ENCODE measurements at regions not wholly inside any gene's neighbourhood (a gene's known extent, or its start where the extent isn't known, plus 50 kb on each side); places are given as distances from the start of the nearest gene placed in this dataset.

GRCh38 chr11:32221476-32222032, 130.7 kb downstream of the RCN1 start:
- no peak for TF ChIP-seq ZFX (IDR thresholded peaks at IDR 0.05)
- TF ChIP-seq, protein P1, sequence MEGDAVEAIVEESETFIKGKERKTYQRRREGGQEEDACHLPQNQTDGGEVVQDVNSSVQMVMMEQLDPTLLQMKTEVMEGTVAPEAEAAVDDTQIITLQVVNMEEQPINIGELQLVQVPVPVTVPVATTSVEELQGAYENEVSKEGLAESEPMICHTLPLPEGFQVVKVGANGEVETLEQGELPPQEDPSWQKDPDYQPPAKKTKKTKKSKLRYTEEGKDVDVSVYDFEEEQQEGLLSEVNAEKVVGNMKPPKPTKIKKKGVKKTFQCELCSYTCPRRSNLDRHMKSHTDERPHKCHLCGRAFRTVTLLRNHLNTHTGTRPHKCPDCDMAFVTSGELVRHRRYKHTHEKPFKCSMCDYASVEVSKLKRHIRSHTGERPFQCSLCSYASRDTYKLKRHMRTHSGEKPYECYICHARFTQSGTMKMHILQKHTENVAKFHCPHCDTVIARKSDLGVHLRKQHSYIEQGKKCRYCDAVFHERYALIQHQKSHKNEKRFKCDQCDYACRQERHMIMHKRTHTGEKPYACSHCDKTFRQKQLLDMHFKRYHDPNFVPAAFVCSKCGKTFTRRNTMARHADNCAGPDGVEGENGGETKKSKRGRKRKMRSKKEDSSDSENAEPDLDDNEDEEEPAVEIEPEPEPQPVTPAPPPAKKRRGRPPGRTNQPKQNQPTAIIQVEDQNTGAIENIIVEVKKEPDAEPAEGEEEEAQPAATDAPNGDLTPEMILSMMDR (conservative IDR thresholded peaks at IDR 0.05) = no peak
- H3K27ac ChIP-seq = no peak overlapping the region

- TF ChIP-seq, protein P1 (conservative IDR thresholded peaks at IDR 0.05) = no peak
- TF ChIP-seq ZFX (IDR thresholded peaks at IDR 0.05) = no peak
- H3K27ac ChIP-seq = no peak overlapping the region
Observed at GRCh38 chr11:32224580-32224979, 133.7 kb downstream of the RCN1 start.

GRCh38 chr11:32225571-32226285, 134.9 kb downstream of the RCN1 start:
- no peak for TF ChIP-seq ZFX (IDR thresholded peaks at IDR 0.05)
- TF ChIP-seq, protein P1 (conservative IDR thresholded peaks at IDR 0.05) = no peak
- H3K27ac ChIP-seq = no peak overlapping the region

DNA sequence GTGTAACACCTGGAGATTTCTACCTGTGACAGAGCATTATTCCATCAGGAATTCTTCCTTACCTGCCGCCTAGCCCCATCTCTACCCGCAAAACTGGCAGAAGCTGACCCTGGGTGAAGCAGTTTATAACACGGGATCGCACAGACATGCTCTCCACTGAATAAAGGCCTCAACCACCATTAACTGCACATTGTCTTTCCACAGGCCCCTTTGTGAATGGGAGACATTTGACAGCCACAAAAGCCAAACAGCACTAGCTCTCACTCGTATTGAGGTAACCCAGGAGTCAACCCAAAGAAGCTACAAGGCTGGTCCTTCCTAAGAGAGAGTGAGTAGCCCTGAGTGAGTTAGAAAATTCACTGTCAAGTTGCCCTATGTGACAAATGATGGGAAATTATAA, 135.6 kb downstream of the RCN1 start:
- TF ChIP-seq, protein P1 (conservative IDR thresholded peaks at IDR 0.05) = no peak
- TF ChIP-seq ZFX (IDR thresholded peaks at IDR 0.05) = no peak

DNA sequence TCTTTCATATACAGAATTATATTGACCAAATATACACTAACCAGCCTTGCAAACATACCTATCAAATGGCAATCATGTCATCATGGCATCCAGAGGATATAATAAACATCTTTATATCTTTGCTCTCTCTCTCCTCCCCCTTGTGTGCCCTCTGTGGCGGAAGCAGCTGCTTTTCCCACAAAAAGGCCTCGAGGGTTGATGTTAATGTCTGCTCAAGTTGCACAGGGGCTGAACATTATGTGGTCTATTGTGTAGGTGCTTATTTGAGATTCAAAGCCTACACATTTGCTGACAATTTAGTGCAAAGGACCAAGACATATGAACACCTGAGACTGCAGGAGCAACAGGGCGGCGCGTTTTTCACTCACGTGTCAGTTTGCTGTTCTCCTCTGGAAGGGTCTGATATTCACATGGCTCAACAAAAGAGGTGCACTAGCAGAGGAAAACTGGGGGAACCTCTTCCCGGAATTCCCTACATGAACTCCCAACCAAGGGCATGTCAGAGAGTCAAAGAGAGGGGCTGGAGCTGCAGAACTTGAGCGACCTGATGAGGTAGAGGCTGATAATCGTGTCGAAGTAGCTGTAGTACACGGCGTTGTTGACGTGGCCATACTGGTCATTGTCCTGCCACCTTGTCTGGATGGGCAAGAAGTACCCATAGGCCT, 138.8 kb downstream of the RCN1 start:
- H3K27ac ChIP-seq = no peak overlapping the region
- TF ChIP-seq, protein P1 (conservative IDR thresholded peaks at IDR 0.05) = no peak
- no peak for TF ChIP-seq ZFX (IDR thresholded peaks at IDR 0.05)

More for the DNA sequence above, 135.6 kb downstream of the RCN1 start:
- no peak overlapping the region for H3K27ac ChIP-seq

DNA sequence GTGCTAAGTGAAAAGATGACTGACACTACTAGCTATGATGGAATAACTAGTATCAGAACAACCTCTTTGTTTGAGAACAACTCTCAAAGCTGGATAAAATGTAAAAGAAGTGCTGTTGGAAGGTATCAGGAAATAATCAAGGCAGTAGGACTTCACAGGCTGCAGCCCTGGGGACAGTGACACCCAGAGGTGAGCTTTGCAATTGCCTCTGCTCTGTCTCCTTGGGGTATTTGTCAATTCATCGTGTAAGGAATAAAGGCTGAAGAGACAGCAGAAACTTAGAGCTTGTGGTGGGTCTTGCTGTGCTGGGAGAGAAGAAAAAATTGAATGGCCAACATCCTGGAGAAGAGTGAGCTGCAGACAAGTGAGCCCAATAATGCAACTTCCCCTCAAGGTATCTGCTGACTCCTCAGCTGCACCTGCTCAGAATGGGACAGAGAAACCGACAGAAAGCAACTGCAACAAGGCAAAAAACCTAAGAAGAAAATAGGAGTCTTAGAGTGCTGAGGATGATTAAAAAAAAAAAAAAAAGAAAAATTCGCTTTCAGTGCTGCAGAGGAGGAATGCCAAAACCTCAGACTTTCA, 141.1 kb downstream of the RCN1 start:
- H3K27ac ChIP-seq = no peak overlapping the region
- TF ChIP-seq, protein P1 (conservative IDR thresholded peaks at IDR 0.05) = peak; percentile 95
- TF ChIP-seq ZFX (IDR thresholded peaks at IDR 0.05) = no peak

- no peak for TF ChIP-seq ZFX (IDR thresholded peaks at IDR 0.05)
- TF ChIP-seq, protein P1 (conservative IDR thresholded peaks at IDR 0.05) = no peak
- H3K27ac ChIP-seq = no peak overlapping the region
Observed at GRCh38 chr11:32232516-32232915, 141.6 kb downstream of the RCN1 start.

Data from C4-2B (cell line).